Daoy (cell line): ENCODE measurements at regions not wholly inside any gene's neighbourhood (a gene's known extent, or its start where the extent isn't known, plus 50 kb on each side); places are given as distances from the start of the nearest gene placed in this dataset.
A peak's percentile ranks its signal among the peaks of the same experiment; 100 is the strongest.
"Not testable (repeated sequence)": the region's sequence is repeated elsewhere in the genome, so short reads cannot be mapped to it uniquely, and the experiment has no call there.

Experiments used
- DNase-seq: peaks from one replicate; pipeline ENCODE4 v3.0.0-alpha.2; 2015; ENCODE audit warnings: low read depth

DNA sequence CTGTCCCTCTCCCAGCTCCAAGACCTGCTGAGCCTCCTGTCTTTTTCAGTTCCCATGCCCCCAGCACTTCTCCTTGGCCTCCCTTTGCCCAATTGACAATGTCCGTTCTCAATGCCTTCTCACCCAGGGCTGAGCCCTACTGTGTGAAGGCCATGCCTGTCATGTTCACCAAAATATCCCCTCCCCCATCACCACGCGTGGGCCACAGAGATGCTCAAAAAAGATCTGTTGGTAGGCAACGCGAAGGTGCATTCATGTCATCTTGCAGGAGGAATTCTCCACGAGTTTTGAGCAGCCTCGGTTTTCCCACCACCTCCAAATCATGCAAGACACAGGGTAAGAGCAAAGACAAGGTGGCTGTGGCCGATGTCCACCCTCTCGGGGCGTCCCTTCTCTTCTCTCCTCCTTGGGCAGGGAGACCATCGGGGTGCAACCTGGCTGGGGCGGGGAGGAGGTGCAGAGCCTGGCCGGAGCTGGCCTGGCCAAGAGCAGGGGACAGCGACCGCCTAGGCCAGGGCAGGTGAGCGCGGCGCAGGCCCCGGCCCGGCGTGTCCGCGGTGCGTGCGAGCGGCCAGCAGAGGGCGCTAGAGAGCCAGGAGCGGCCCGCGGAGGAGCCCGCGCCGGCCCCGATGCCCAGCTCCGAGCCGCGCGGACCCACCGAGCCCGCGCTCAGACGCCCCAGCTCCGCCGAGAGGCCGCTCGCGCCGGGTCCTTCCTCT is 56.3 kb upstream of the KRTAP5-11 start:
- peak; percentile 63 for DNase-seq

DNA sequence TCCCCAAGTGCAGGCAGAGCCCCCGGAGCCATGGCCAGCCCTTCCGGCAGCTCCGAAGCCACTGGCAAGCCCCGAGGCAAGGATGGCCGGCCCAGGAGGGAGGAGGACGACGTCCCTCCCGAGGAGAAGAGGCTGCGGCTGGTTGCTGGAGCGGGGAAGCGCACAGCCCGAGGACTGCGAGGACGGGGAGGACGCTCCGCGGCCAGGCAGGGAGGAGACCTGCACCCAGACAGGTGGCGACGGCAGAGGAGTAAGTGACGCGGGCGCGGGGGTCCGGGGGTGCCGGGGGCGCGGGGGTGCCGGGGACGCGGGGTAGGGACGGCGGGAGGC is 56.8 kb upstream of the KRTAP5-11 start:
- DNase-seq, result peak; percentile 21

DNA sequence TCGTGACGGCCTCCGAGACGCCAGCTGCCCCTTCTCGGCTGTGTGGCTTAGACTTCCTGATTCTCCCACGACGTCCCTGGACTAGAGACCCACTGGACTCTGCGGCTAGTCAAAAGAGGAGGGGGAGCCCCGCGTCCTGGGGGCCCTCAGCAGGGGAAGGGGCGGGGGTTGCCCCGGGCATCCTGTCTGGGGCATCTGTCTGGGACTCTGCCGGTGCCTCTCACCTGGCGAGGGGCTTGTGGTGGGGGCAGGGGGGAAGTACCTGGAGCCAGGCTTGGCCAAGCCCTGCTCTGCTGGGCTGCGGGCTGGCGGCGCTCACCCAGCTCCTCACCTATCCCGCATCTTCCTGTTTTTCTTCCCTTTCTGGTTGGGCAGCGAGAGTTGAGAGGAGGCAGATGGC is 57.2 kb upstream of the KRTAP5-11 start:
- not testable (repeated sequence) for DNase-seq

DNA sequence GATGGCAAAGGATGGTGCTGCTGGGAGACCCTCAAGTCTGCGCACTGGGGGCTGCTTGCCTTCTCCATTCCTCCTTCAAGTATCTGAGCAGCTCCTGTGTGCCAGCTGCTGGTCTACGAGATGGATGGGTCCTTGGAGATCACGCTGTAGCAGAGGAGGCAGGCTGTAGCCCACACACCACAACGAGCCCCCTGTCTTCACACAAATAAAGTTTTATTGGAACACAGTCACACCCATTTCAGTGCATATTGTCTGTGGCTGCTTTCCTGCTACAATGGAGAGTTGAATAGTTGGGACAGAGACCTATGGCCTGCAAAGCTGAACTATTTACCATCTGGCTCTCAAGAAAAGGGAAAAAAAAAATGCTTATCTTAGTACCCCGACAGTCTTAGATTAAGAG is 64.4 kb upstream of the KRTAP5-11 start:
- DNase-seq, result not testable (repeated sequence)

DNA sequence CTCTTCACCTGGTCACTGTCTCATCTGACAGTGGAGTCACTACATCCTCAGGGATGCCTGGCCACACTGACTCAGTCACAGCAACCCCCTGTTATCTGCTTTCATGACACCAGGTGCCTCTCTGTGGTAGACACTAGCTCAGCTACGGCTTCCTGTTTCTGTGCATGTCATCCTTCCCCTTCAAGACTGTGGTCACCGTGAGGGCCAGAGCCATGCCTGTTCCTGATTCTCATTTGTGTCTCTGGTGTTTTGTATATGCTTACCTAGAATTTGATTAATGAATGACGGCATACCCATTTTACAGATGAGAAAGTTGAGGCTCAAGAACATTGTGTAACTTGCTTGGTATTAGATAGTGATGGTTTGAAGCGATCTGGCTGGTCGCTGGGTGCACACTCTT is 70.3 kb upstream of the KRTAP5-11 start:
- DNase-seq, result not testable (repeated sequence)

DNA sequence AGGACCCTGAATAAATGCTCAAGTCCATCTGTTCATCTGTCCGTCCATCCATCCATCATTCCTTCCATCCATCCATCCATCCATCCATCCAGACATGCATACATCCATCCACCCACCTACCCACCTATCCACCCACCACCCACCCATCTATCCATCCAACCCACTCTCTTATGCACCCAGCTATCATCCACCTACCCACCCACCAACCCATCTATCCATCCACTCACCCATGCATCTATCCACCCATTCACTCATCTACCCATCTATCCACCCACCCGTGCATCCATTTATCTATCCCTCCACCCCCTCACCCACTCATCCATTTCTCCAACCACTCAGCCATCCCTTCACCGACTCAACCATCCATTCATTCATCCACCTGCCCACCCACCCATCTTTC is 71.7 kb upstream of the KRTAP5-11 start:
- not testable (repeated sequence) for DNase-seq

DNA sequence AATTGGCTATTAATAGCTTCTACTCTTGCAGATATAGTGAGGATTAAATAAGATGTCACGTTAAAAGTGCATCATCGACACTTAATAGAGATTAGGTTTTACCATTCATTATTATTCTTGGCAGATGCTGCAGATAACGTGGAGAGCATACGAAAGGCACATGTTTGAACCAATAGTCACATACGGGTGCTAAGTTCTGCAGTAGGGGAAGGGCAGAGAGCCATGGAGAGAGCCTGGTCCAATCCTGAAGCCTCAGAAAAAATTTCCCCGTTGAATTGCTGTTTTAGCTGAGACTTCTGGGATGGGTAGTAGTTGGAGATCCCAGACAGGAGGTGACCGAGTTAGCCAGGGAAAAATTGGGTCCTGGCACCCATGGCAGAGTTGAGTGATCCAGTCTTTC is 72.4 kb upstream of the KRTAP5-11 start:
- DNase-seq, result not testable (repeated sequence)

DNA sequence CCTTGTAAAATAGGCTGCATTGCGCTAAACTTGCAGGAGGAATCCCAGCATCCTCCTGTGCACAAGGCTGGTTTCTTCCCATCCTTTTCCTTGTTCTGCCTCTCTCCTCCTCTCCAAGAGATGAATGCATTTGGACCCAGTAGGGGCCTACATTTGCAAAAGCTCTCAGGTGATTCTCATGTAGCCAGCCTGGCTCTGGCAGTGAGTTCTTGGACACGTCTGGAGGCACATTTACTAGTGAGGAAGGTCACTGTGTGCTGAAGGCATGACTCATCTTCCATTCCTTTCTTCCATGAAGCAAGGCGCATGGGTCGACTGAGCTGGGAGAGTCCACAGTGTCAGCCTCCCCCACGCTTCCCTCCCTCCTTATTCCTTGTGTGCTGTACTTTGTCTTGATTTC is 73.8 kb upstream of the KRTAP5-11 start:
- not testable (repeated sequence) for DNase-seq

DNA sequence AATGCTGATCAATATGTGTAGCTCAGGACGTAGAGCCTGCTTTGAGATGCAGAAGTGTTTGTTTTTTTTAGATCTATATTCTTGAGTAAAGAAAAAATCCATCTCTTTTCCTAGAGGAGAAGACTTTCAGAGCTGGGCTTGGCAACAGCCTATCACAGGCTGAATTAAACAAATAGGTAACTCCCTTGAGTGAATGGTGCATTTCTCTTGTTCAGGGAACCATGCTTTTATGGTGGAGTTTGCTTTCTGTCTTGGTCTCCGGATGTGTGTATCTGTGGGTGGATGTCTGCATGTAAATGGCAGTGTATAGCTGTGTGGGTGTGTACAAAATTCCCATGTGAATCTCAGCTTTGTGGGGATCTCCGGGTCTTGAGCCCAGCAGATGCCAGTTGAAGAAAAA is 82.3 kb upstream of the KRTAP5-11 start:
- not testable (repeated sequence) for DNase-seq

DNA sequence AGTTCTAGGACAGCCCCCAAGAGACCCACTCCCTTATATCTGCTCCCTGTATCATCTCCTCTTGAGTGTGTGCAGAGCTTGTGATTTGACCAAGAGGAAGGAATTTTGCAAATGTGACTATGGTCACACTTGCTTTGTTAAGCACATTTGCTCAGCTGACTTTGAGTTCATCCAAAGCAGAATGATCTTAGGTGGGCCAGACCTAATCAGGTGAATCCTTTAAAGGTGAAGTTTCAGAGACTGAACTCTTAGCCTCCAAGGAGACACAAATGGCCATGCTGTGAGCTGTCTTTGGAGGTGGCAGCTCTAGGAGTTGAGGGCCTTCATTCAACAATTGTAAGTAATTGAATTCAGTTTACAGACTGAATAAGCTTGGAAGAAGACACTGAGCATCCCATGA is 115.4 kb upstream of the KRTAP5-11 start:
- not testable (repeated sequence) for DNase-seq

DNA sequence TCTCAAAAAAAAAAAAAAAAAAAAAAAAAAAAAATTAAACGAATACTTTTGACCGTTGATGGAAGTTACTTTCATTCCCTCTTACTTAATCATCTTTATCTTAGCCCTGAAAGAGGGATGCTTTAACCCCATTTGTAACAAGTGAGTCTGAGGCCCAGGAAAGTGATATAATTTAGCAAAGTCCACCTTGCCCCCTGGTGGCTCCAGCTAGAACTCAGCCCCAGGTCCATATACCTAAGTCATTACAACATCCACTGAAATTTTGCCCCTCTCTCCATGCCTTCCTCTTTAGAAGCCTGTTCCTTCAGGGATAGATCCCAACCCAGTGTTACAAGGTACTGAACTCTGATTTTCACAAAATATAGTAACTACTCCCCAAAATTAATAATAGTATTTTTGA is 116.3 kb upstream of the KRTAP5-11 start:
- DNase-seq, result not testable (repeated sequence)

DNA sequence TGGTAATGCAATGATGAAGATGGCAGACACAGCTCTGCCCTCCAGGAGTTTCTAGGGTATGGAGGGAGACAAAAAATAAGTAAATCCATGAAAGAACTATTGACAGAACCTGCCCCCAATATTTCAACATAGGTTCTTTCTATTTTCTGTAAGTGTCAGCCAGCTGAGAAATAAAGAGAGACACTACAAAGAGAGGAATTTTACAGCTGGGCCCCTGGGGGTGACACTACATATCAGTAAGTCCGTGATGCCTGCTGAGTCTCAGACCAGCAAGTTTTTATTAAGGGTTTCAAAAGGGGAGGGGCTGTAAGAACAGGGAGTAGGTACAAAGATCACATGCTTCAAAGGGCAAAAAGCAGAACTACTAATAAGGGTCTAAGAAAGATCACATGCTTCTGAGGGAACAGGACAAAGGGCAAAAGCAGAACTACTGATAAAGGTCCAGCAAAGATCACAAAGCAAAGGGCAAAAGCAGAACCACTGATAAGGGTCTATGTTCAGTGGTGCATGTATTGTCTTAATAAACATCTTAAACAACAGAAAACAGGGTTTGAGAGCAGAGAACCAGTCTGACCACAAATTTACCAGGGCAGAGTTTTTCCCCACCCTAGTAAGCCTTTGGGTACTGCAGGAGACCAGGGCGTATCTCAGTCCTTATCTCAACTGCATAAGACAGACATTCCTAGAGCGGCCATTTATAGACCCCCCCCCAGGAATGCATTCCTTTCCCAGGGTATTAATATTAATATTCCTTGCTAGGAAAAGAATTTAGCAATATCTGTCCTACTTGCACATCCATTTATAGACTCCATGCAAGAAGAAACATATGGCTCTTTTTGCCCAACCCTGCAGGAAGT is 119.0 kb upstream of the KRTAP5-11 start:
- not testable (repeated sequence) for DNase-seq

DNA sequence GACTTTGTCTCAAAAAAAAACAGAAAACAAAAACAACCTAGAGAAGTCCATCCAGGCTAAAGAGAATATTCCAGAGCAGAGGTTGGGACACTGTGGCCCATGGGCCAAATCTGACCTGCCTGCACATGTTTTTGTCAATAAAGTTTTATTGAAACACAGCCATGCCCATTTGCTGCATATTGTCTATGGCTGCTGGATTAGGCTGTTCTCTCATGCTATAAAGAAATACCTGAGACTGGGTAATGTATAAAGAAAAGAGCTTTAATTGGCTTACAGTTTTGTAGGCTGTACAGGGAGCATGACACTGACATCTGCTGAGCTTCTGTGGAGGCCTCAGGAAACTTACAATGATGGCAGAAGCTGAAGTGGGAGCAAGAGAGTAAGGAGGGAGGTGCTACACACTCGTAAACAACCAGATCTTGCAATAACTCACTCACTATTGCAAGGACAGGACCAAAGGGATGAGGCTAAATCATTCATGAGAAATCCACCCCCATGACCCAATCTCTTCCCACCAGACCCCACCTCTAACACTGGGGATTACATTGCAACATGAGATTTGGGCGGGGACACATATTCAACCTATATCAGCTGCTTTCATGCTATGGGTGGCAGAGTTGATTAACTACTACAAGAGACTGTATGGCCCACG is 122.5 kb upstream of the KRTAP5-11 start:
- not testable (repeated sequence) for DNase-seq

DNA sequence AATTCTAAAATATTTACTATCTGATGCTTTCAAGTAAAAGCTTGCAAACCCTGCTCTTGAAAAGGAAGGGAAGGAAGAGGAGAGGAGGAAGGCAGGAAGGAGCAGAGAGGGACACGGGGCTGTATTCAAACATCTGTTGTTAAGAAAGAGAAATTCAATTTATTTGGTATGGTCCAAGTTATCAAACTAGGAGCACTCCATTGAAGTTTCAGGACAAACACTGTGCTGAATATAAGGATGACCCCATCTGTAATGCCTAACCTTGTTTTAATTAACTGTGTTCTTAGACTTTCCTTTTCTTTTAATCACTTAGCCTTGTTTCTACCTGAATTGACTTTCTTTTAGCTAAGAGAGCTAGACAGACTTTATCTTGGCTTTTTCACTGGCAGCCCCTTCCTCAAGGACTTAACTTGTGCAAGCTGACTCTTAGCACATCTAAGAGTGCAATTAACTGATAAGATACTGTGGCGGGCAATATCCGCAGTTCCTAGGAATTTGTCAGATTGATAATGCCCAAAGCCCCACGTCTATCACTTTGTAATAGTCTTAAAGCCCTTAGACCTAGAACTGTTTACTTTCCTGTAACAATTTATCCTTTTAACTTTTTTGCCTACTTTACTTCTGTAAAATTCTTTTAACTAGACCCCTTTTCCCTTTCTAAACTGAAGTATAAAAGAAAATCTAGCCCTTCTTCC is 123.2 kb upstream of the KRTAP5-11 start:
- not testable (repeated sequence) for DNase-seq

DNA sequence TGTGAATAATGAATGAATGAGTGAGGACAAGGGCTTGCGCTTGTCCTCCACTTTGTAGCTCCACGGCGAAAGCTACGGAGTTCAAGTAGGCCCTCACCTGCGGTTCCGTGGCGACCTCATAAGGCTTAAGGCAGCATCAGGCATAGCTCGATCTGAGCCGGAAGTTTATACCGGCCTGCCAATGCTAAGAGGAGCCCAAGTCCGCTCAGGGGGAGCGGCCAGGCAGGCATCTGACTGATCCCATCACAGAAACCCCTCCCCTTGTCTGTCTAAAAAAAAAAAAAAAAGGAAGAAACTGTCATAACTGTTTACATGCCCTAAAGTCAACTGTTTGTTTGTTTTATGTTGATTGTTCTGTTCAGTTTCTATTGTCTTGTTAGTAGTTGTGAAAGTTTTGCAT is 124.4 kb upstream of the KRTAP5-11 start:
- not testable (repeated sequence) for DNase-seq

DNA sequence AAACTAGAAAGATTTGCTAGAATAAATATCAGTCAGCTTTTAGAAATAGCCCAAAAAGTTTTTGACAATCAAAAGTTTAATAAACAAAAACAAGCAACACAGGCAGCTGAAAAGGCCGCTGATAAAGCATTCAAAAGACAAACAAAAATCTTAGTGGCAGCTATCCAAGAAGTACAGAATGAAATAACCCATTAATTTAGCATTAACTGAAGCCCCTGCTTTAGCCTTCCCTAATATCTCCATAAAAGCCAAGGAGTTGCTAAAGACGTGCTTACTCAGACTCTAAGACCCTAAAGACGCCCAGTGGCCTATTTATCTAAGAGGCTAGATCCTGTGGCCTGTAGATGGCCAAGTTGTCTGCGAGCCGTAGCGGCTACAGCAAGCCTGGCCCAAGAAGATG is 123.5 kb upstream of the DEFB108B start:
- DNase-seq, result not testable (repeated sequence)

DNA sequence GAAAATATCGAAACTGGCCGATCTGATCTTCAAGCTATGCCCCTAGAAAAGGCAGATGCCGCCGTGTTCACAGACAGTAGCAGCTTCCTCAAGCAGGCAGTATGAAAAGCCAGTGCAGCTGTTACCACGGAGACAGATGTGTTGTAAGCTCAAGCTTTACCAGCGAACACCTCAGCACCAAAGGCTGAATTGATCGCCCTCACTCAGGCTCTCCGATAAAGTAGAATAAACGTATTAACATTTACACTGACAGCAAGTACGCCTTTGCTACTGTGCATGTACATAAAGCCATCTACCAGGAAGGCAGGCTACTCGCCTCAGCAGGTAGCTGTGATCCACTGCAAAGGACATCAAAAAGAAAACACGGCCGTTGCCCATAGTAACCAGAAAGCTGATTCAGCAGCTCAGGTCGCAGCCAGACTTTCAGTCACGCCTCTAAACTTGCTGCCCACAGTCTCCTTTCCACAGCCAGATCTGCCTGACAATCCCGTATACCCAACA is 122.8 kb upstream of the DEFB108B start:
- peak; percentile 35 for DNase-seq

DNA sequence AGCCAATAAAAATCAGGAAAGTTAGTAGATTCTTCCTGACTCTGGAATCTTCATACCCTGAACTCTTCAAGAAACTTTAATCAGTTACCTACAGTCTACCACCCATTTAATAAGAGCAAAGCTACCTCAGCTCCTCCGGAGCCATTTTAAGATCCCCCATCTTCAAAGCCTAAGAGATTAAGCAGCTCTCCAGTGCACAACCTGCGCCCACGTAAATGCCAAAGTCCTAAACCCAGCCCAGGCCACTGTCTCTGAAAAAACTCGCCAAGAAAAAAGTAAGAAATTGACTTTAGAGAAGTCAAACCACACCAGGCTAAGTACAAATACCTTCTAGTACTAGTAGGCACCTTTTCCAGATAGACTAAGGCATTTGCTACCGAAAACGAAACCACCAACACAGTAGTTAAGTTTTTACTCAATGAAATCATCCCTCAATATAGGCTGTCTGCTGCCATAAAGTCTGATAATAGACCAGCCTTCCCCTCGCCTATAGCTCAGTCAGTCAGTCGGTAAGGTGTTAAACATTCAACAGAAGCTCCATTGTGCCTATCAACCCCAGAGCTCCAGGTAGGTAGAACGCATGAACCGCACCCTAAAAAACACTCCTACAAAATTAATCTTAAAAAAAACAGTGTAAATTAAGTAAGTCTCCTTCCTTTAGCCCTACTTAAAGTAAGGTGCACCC is 122.2 kb upstream of the DEFB108B start:
- DNase-seq, result not testable (repeated sequence)

DNA sequence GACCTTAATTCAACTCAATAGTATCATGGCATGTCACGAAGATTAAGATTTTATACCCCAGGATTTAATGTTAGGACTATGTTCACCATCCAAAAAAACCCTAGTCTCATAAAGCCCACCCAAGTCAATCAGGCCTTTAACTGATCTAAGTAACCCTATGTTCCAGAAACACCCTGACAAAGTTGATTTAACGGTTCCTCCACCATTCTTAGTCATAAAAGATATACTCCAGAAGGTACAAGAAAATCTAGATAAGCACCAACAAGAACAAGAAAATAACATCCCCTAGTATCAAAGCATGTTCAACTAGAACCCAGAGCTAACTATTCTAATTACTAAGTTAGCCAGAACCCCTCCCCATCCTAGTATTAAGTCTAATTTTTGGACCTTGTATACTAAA is 120.7 kb upstream of the DEFB108B start:
- DNase-seq, result not testable (repeated sequence)

DNA sequence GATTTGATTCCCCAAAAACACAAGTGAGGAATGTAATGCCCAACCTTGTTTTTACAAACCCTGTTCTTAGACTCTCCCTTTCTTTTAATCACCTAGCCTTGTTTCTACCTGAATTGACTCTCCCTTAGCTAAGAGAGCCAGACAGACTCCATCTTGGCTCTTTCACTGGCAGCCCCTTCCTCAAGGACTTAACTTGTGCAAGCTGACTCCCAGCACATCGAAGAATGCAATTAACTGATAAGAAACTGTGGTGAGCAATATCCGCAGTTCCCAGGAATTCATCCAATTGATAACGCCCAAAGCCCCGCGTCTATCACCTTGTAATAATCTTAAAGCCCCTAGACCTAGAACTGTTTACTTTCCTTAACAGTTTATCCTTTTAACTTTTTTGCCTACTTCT is 120.2 kb upstream of the DEFB108B start:
- not testable (repeated sequence) for DNase-seq

DNA sequence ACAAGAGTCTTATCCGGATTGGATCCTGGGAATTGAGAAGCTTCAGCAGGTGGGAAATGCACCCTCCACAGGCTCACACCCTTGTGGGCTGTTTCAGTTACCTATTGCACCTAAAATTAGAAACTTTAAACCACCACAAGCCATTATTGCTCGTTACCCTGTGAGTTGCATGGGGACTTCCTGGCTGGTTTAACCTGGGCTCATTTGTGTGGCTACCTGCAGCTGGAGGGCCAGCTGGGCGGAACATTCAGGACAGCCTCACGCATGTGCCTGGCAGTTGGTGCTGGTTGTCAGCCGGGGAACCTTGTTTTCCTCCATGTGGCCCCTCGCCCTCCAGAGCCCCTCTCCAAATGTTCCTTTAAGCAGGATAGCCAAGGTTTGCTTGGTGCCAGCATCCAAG is 118.5 kb upstream of the DEFB108B start:
- not testable (repeated sequence) for DNase-seq
